Spleen (tissue), 11 donors: ENCODE measurements at regions not wholly inside any gene's neighbourhood (a gene's known extent, or its start where the extent isn't known, plus 50 kb on each side); places are given as distances from the start of the nearest gene placed in this dataset.

Source experiments
- DNase-seq: peaks from one replicate; pipeline ENCODE4 v3.0.0-alpha.2; 2020
- H3K27ac ChIP-seq, 8 donors: fragments of 200-600 bp; sonication (generic) in 7 of 8; 1 replicate in 4 of 8; 2 replicates in 4 of 8; pipeline versions ENCODE4 v1.5.0 to v1.8.0; 2016 to 2021; ENCODE audit warnings: inconsistent platforms in 4 of 8, mild to moderate bottlenecking in 4 of 8, moderate library complexity in 1 of 8
- H3K27me3 ChIP-seq, 7 donors: fragments of 200-600 bp; sonication (generic) in 6 of 7; replicated peaks in 1 of 7; 1 replicate in 4 of 7; 2 replicates in 3 of 7; pipeline versions ENCODE4 v1.5.0 to v1.8.0; 2016 to 2021; ENCODE audit warnings: inconsistent platforms in 3 of 7, mild to moderate bottlenecking in 1 of 7
- H3K36me3 ChIP-seq, 6 donors: fragments of 200-600 bp; sonication (generic) in 5 of 6; 1 replicate in 4 of 6; 2 replicates in 2 of 6; pipeline versions ENCODE4 v1.5.0 to v1.8.0; 2016 to 2021; ENCODE audit warnings: inconsistent platforms in 2 of 6
- H3K4me1 ChIP-seq, 6 donors: fragments of 200-600 bp; sonication (generic) in 5 of 6; 1 replicate in 3 of 6; 2 replicates in 3 of 6; pipeline versions ENCODE4 v1.5.0 to v1.8.0; 2016 to 2021; ENCODE audit warnings: inconsistent platforms in 3 of 6
- H3K4me3 ChIP-seq, 8 donors: fragments of 200-600 bp; sonication (generic) in 7 of 8; 1 replicate in 4 of 8; 2 replicates in 4 of 8; pipeline versions ENCODE4 v1.5.0 to v1.8.0; 2016 to 2021; ENCODE audit warnings: inconsistent platforms in 4 of 8, mild to moderate bottlenecking in 4 of 8, moderate library complexity in 2 of 8
- H3K9me3 ChIP-seq, 8 donors: fragments of 200-600 bp; sonication (generic) in 7 of 8; 1 replicate in 4 of 8; 2 replicates in 4 of 8; pipeline versions ENCODE4 v1.5.0 to v1.8.0; 2016 to 2021; ENCODE audit warnings: inconsistent platforms in 4 of 8
- POLR2A ChIP-seq, 3 donors: fragments of 450-650 bp; IDR thresholded peaks; one replicate each; pipeline ENCODE4 v1.5.1; 2017; ENCODE audit warnings: antibody characterized with exemption in 3 of 3, mild to moderate bottlenecking in 1 of 3
- POLR2AphosphoS5 ChIP-seq, 3 donors: sonication (generic); formaldehyde crosslinking; IDR thresholded peaks; one replicate each; pipeline ENCODE4 v1.5.1; 2017; ENCODE audit warnings: antibody characterized with exemption in 3 of 3
- WGBS, 5 donors: extraction: QIAGEN DNeasy Blood & Tissue Kit in 3 of 5; methylation state at CpG; one replicate each; pipeline versions ENCODE4 v1.1.5 to v1.1.7; 2013 to 2018; 5-methylcytosine and 5-hydroxymethylcytosine counted together
- intact Hi-C: fragments of 100-400 bp; cut with DNase I; formaldehyde crosslinking; loops from one replicate; pipeline ENCODE4 v1.15.0; 2023; ENCODE audit warnings: low total_unique reads
- TF ChIP-seq, protein P1 (sequence below), 11 experiments: fragments of 200-600 bp in 7 of 11; fragments of 450-650 bp in 4 of 11; sonication (generic) in 4 of 11; IDR thresholded peaks in 8 of 11; conservative IDR thresholded peaks in 3 of 11; 1 replicate in 7 of 11; 2 replicates in 4 of 11; pipeline versions ENCODE4 v1.4.0 to v1.8.0; 2016 to 2021; ENCODE audit warnings: antibody characterized with exemption in 11 of 11, inconsistent platforms in 4 of 11, mild to moderate bottlenecking in 1 of 11
- donor health status: healthy with polysubstance abuse.
- donor health status: DM: no; HTN: no; CAD: no; lungs with moderate emphysema.
- donor health status: DM: no; HTN: no; CAD: no.
- donor health status: Bipolar disorder and iron deficiency.
- donor health status: healthy.
- donor health status: DM: no; HTN: no; CAD: no.
- donor health status: DM: yes; HTN: yes; CAD: no.

DNA sequence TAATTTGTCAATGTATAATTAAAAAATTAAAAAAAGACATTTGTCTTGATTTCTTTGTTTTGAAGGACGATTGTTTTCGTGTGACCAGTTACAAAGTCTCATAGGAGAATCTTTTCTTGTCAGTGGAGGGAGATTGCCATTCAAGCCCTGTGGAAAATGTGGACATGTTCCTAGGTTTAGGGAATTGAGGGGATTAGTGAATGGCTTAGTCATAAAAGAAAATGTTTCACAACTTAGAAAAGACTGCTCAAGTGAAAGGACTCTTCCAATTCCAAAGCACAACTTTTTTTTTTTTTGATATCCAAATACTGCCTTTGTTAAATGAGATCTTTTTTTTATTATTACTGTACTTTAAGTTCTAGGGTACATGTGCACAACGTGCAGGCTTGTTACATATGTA is 140.7 kb upstream of the HABP2 start:
- Histone ChIP-seq H3K27ac (no peak overlapping the region), H3K36me3 (no peaks in the 10 kb centered on the region), H3K4me1 (no peaks in the 10 kb centered on the region), H3K9me3 (peaks cover 0 to 3% (median 0%) of the 10 kb centered on the region in 8 donors), H3K4me3 (no peak overlapping the region), H3K27me3 (peaks cover 0 to 11% (median 0%) of the 10 kb centered on the region in 7 donors)
- no peak for TF ChIP-seq POLR2A (IDR thresholded peaks at IDR 0.05)
- WGBS, 5 donors = 87 to 92% (median 90%) methylated on average over 3 of the region's 3 CpGs
- no peak for DNase-seq
- intact Hi-C loops = no loop called here

DNA sequence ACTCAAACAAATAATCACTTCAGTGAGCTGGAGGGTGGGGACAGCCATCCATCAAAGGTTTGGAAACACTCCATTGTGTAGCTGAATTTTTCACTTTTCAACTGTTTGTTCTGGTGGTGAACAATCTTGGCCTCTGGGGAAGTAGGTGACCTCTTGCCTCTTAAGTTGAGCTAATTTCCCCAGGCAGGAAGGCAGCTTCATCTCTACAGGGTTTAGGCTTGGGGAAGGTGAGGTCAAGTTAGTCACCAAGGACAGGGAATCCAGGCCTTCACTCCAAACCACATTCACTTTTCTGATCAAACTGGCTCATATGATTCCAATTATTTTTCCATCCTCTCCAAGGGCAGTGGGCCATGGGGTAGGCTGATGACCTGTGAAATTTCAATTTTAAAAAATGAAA is 138.3 kb upstream of the HABP2 start:
- Histone ChIP-seq H3K9me3 (peaks cover 0 to 13% (median 5%) of the 10 kb centered on the region in 8 donors), H3K36me3 (no peaks in the 10 kb centered on the region), H3K4me3 (no peak overlapping the region), H3K27ac (no peak overlapping the region), H3K27me3 (peaks cover 0 to 19% (median 0%) of the 10 kb centered on the region in 7 donors), H3K4me1 (no peaks in the 10 kb centered on the region)
- DNase-seq = no peak
- intact Hi-C loops = no loop called here
- TF ChIP-seq, protein P1, sequence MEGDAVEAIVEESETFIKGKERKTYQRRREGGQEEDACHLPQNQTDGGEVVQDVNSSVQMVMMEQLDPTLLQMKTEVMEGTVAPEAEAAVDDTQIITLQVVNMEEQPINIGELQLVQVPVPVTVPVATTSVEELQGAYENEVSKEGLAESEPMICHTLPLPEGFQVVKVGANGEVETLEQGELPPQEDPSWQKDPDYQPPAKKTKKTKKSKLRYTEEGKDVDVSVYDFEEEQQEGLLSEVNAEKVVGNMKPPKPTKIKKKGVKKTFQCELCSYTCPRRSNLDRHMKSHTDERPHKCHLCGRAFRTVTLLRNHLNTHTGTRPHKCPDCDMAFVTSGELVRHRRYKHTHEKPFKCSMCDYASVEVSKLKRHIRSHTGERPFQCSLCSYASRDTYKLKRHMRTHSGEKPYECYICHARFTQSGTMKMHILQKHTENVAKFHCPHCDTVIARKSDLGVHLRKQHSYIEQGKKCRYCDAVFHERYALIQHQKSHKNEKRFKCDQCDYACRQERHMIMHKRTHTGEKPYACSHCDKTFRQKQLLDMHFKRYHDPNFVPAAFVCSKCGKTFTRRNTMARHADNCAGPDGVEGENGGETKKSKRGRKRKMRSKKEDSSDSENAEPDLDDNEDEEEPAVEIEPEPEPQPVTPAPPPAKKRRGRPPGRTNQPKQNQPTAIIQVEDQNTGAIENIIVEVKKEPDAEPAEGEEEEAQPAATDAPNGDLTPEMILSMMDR (IDR thresholded peaks at IDR 0.05 in 8 of 11, conservative IDR thresholded peaks at IDR 0.05 in 3 of 11) = no peak
- TF ChIP-seq POLR2A (IDR thresholded peaks at IDR 0.05) = no peak
- TF ChIP-seq POLR2AphosphoS5 (IDR thresholded peaks at IDR 0.05) = no peak

DNA sequence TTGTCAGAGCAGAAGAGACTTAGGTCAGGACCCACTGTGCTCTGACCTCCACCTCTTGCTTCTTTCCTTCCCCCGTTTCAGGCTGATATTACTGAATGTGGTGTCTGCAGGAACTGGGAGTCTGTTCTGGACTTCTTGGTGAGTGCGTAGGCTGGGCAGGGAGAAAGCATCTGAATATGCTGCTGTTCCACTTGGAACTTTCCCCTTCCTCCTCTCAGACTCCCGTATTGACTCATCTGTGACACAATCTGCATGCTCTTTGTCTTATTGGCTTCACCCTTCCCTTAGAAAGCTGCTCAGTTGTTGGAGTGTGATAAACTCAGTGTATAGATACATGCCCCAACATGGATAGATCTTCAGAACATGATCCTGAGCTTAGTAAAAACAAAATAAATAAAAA is 137.6 kb upstream of the HABP2 start:
- WGBS, 5 donors = 52 to 77% (median 72%) methylated on average over 3 of the region's 3 CpGs
- TF ChIP-seq POLR2A (IDR thresholded peaks at IDR 0.05) (no peak), POLR2AphosphoS5 (IDR thresholded peaks at IDR 0.05) (no peak)
- TF ChIP-seq, protein P1 (IDR thresholded peaks at IDR 0.05 in 8 of 11, conservative IDR thresholded peaks at IDR 0.05 in 3 of 11) = no peak
- no peak for DNase-seq
- intact Hi-C loops = no loop called here
- Histone ChIP-seq H3K4me3 (no peak overlapping the region), H3K36me3 (no peaks in the 10 kb centered on the region), H3K4me1 (no peaks in the 10 kb centered on the region), H3K27ac (no peak overlapping the region), H3K9me3 (peaks cover 0 to 20% (median 12%) of the 10 kb centered on the region in 8 donors), H3K27me3 (peaks cover 0 to 19% (median 0%) of the 10 kb centered on the region in 7 donors)

DNA sequence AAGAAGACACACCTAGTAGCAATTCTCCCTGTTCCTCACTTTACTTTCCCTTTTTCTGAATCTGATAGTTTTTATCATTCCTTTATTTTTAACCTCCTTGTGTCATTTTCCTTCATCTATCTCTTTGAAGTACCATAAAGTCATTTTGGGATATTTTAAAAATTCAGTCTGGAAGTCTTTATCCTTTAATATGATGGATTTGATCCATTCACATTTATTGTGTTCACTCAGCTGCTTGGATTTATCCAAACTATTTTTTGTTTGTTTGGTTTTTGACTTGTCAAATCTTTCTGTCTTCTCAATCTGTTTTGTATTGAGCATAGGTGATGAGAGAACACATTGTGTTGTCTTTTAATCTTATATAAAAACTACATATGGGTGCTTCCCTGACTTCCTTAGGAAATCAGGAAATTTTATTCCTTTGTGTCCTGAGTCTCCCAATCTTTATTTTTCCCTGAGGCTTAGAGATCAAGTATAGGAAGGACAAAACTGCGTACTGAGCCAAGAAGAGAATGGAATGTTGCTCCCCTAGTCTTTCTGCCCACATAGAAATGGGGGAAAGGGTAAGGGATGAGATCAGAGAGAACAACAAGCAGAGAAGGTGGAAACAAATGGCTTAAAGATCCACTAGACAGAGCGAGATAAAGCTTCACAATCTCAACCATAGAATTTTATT is 132.7 kb upstream of the HABP2 start:
- peaks cover 0 to 19% (median 0%) of the 10 kb centered on the region in 7 donors for H3K27me3 ChIP-seq
- intact Hi-C loops = no loop called here
- WGBS, 5 donors = 61 to 87% (median 81%) methylated on average over 2 of the region's 2 CpGs
- H3K27ac ChIP-seq = no peak overlapping the region
- H3K4me1 ChIP-seq = no peaks in the 10 kb centered on the region
- H3K9me3 ChIP-seq = peaks cover 0 to 31% (median 17%) of the 10 kb centered on the region in 8 donors
- H3K4me3 ChIP-seq = no peak overlapping the region
- no peak for DNase-seq
- TF ChIP-seq, protein P1 (IDR thresholded peaks at IDR 0.05 in 8 of 11, conservative IDR thresholded peaks at IDR 0.05 in 3 of 11) = no peak
- TF ChIP-seq POLR2AphosphoS5 (IDR thresholded peaks at IDR 0.05) = no peak
- no peak for TF ChIP-seq POLR2A (IDR thresholded peaks at IDR 0.05)
- no peaks in the 10 kb centered on the region for H3K36me3 ChIP-seq
